ENCODE measurements at regions not wholly inside any gene's neighbourhood (a gene's known extent, or its start where the extent isn't known, plus 50 kb on each side); places are given as distances from the start of the nearest gene placed in this dataset.
"Not testable (repeated sequence)": the region's sequence is repeated elsewhere in the genome, so short reads cannot be mapped to it uniquely, and the experiment has no call there.

DNA sequence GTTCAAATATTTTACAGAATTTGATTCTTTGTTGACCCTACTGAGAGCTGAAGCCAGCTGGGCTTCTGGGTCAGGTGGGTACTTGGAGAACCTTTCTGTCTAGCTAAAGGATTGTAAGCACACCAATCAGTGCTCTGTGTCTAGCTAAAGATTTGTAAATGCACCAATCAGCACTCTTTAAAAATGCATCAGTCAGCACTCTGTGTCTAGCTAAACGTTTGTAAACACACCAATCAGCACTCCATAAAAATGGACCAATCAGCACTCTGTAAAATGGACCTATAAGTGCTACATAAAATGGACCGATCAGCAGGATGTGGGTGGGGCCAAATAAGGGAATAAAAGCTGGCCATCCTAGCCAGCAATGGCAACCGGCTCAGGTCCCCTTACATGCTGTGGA is 76.4 kb upstream of the TMSB4Y start:
- DNase-seq, POLR2A ChIA-PET: not testable (repeated sequence)
- WGBS (ENCODE audit: insufficient coverage) = no CpG with 5 or more reads among the region's 3 CpGs

GRCh38 chrY:13615943-13616304 is 87.8 kb upstream of the TMSB4Y start:
- Mint-ChIP-seq H3K4me3 (no peak overlapping the region), H3K27me3 (peaks cover 6% of the 10 kb centered on the region), H3K4me1 (no peaks in the 10 kb centered on the region), H3K9me3 (ENCODE audit: insufficient read depth) (no peaks in the 10 kb centered on the region), H3K27ac (no peak overlapping the region)
- no CpG with 5 or more reads among the region's 3 CpGs for WGBS (ENCODE audit: insufficient coverage)
- no peaks in the 10 kb centered on the region for H3K79me2 ChIP-seq (ENCODE audit: control insufficient read depth, insufficient read depth, low read length)
- TF ChIP-seq EZH2 (IDR thresholded peaks at IDR 0.05; ENCODE audit: borderline replicate concordance, insufficient read depth, low read depth, low read length, poor library complexity, severe bottlenecking) = no peak
- TF ChIP-seq, protein P1, sequence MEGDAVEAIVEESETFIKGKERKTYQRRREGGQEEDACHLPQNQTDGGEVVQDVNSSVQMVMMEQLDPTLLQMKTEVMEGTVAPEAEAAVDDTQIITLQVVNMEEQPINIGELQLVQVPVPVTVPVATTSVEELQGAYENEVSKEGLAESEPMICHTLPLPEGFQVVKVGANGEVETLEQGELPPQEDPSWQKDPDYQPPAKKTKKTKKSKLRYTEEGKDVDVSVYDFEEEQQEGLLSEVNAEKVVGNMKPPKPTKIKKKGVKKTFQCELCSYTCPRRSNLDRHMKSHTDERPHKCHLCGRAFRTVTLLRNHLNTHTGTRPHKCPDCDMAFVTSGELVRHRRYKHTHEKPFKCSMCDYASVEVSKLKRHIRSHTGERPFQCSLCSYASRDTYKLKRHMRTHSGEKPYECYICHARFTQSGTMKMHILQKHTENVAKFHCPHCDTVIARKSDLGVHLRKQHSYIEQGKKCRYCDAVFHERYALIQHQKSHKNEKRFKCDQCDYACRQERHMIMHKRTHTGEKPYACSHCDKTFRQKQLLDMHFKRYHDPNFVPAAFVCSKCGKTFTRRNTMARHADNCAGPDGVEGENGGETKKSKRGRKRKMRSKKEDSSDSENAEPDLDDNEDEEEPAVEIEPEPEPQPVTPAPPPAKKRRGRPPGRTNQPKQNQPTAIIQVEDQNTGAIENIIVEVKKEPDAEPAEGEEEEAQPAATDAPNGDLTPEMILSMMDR (IDR thresholded peaks at IDR 0.05) = no peak
- intact Hi-C loops (cut with micrococcal nuclease) = no loop called here
- DNase-seq (no peak), ATAC-seq (ENCODE audit: low read depth) (no peak)
- H2AFZ ChIP-seq (ENCODE audit: insufficient read depth, low read depth, low read length, poor library complexity, severe bottlenecking) = no peak overlapping the region
- ChIA-PET CTCF (no interaction called here), POLR2A (no interaction called here)
- no peak overlapping the region for H3K27ac ChIP-seq (ENCODE audit: low read length in 2 of 2)
- H3K4me2 ChIP-seq (replicated peaks; ENCODE audit: low read depth, low read length, poor library complexity, severe bottlenecking) = no peak overlapping the region
- H3K9me3 ChIP-seq (ENCODE audit: control extremely low read depth in 1 of 3, control insufficient read depth in 2 of 3, insufficient read depth in 1 of 3, low read length in 2 of 3) = no peaks in the 10 kb centered on the region
- H3K27me3 ChIP-seq (replicated peaks in 1 of 4; ENCODE audit: control extremely low read depth in 1 of 4, control insufficient read depth in 3 of 4, insufficient read depth in 4 of 4, low read length in 3 of 4) = no peaks in the 10 kb centered on the region
- no peaks in the 10 kb centered on the region for H3K4me1 ChIP-seq (ENCODE audit: control insufficient read depth in 2 of 2, insufficient read depth in 2 of 2, low read length in 2 of 2)
- no peaks in the 10 kb centered on the region for H3K36me3 ChIP-seq (replicated peaks in 1 of 2; ENCODE audit: control extremely low read depth in 1 of 2, control insufficient read depth in 1 of 2, extremely low read depth in 1 of 2, insufficient read depth in 2 of 2, low read length in 1 of 2)
- no peak overlapping the region for H3K4me3 ChIP-seq (ENCODE audit: control extremely low read depth in 1 of 5, extremely low read depth in 1 of 5, insufficient read depth in 1 of 5, low read depth in 2 of 5, low read length in 4 of 5)
- no peak overlapping the region for H3K9ac ChIP-seq (ENCODE audit: low read length)
- no peaks in the 10 kb centered on the region for H4K20me1 ChIP-seq (ENCODE audit: control insufficient read depth, insufficient read depth, low read length, poor library complexity, severe bottlenecking)

More for the DNA sequence above, 76.4 kb upstream of the TMSB4Y start:
- H3K27me3 ChIP-seq (replicated peaks in 1 of 4; ENCODE audit: control extremely low read depth in 1 of 4, control insufficient read depth in 3 of 4, insufficient read depth in 4 of 4, low read length in 3 of 4); H3K27ac Mint-ChIP-seq; H3K79me2 ChIP-seq (ENCODE audit: control insufficient read depth, insufficient read depth, low read length); H2AFZ ChIP-seq (ENCODE audit: insufficient read depth, low read depth, low read length, poor library complexity, severe bottlenecking); H3K4me3 ChIP-seq (ENCODE audit: control extremely low read depth in 1 of 5, extremely low read depth in 1 of 5, insufficient read depth in 1 of 5, low read depth in 2 of 5, low read length in 4 of 5); H3K36me3 ChIP-seq (replicated peaks in 1 of 2; ENCODE audit: control extremely low read depth in 1 of 2, control insufficient read depth in 1 of 2, extremely low read depth in 1 of 2, insufficient read depth in 2 of 2, low read length in 1 of 2); H3K27ac ChIP-seq (ENCODE audit: low read length in 2 of 2); ATAC-seq (ENCODE audit: low read depth); H3K9ac ChIP-seq (ENCODE audit: low read length); CTCF ChIA-PET; intact Hi-C loops (cut with micrococcal nuclease); H3K9me3 ChIP-seq (ENCODE audit: control extremely low read depth in 1 of 3, control insufficient read depth in 2 of 3, insufficient read depth in 1 of 3, low read length in 2 of 3); H3K4me1 Mint-ChIP-seq; H3K9me3 Mint-ChIP-seq (ENCODE audit: insufficient read depth); H4K20me1 ChIP-seq (ENCODE audit: control insufficient read depth, insufficient read depth, low read length, poor library complexity, severe bottlenecking); H3K4me3 Mint-ChIP-seq; H3K4me2 ChIP-seq (replicated peaks; ENCODE audit: low read depth, low read length, poor library complexity, severe bottlenecking); H3K4me1 ChIP-seq (ENCODE audit: control insufficient read depth in 2 of 2, insufficient read depth in 2 of 2, low read length in 2 of 2); H3K27me3 Mint-ChIP-seq: not testable (repeated sequence)
